Fibroblast of mammary gland (primary cell): ENCODE measurements at regions not wholly inside any gene's neighbourhood (a gene's known extent, or its start where the extent isn't known, plus 50 kb on each side); places are given as distances from the start of the nearest gene placed in this dataset.
A peak's percentile ranks its signal among the peaks of the same experiment; 100 is the strongest.

Experiments used
- DNase-seq: peaks from one replicate; pipeline ENCODE4 v3.0.0-alpha.2; 2010; ENCODE audit warnings: low read depth
- H3K4me3 ChIP-seq: 2 replicates; pipeline ENCODE4 v1.5.1; 2011; ENCODE audit warnings: low read depth, mild to moderate bottlenecking, low read length, moderate library complexity; ENCODE audit not compliant: control insufficient read depth
- CTCF ChIP-seq: conservative IDR thresholded peaks from 2 replicates; pipeline ENCODE4 v1.5.1; 2011; ENCODE audit warnings: low read depth, low read length, inconsistent platforms; ENCODE audit not compliant: control insufficient read depth, insufficient read depth

GRCh38 chr5:67816456-67816855 is 399.1 kb upstream of the PIK3R1 start:
- TF ChIP-seq CTCF, result no peak
- no peak overlapping the region for H3K4me3 ChIP-seq
- peak; percentile 68 for DNase-seq

GRCh38 chr5:67815455-67816391 is 399.8 kb upstream of the PIK3R1 start:
- H3K4me3 ChIP-seq, result no peak overlapping the region
- DNase-seq, result peak; percentile 84
- TF ChIP-seq CTCF, result no peak

GRCh38 chr5:67814569-67815311 is 400.8 kb upstream of the PIK3R1 start:
- H3K4me3 ChIP-seq, result no peak overlapping the region
- DNase-seq, result no peak
- TF ChIP-seq CTCF, result no peak

GRCh38 chr5:67813877-67814539 is 401.5 kb upstream of the PIK3R1 start:
- TF ChIP-seq CTCF, result no peak
- DNase-seq, result no peak
- H3K4me3 ChIP-seq, result no peak overlapping the region

- no peak overlapping the region for H3K4me3 ChIP-seq
- no peak for DNase-seq
- no peak for TF ChIP-seq CTCF
Observed at GRCh38 chr5:67809589-67809988, 406.0 kb upstream of the PIK3R1 start.

GRCh38 chr5:67808340-67808739 is 407.2 kb upstream of the PIK3R1 start:
- no peak for TF ChIP-seq CTCF
- peak; percentile 48 for DNase-seq
- H3K4me3 ChIP-seq, result no peak overlapping the region
